IMR-90 (cell line): ENCODE measurements at regions not wholly inside any gene's neighbourhood (a gene's known extent, or its start where the extent isn't known, plus 50 kb on each side); places are given as distances from the start of the nearest gene placed in this dataset.

Experiments used
- ATAC-seq: fragments of 200-7000 bp; cut with Tn5 transposase; 2 replicates; pipeline ENCODE4 v1.9.1; 2020; ENCODE audit warnings: low read depth, mild to moderate bottlenecking, moderate library complexity
- BruUV-seq: library from RNA; stranded (reverse); fragments of 400-500 nt; replicated peaks from 2 replicates; lab custom pipeline; 2021; lab: Mats Ljungman, UMichigan
- CTCF ChIA-PET: fragments of 300-600 bp; formaldehyde crosslinking; extraction: SDS; loops from one replicate; lab custom pipeline; 2021; ENCODE audit warnings: antibody characterized with exemption; lab: Yijun Ruan, JAX
- POLR2A ChIA-PET: fragments of 300-600 bp; sonication (Branson Sonifier 250); formaldehyde crosslinking; loops from one replicate; lab custom pipeline; 2022; ENCODE audit warnings: antibody characterized with exemption; ENCODE audit not compliant: unreplicated experiment; lab: Charles Lee
- DNase-seq: peaks from one replicate; pipeline ENCODE4 v3.0.0; 2013
- H2AFZ ChIP-seq: replicated peaks from 2 replicates; pipeline ENCODE3; 2013; ENCODE audit warnings: low read length, mild to moderate bottlenecking; ENCODE audit not compliant: poor library complexity
- H2AK5ac ChIP-seq: 2 replicates; pipeline ENCODE4 v1.6.1; 2013; ENCODE audit warnings: low read depth, low read length, inconsistent platforms
- H2AK9ac ChIP-seq: replicated peaks from 2 replicates; pipeline ENCODE3; 2013; ENCODE audit warnings: mild to moderate bottlenecking, low read depth, low read length, moderate library complexity; ENCODE audit not compliant: poor library complexity
- H2BK120ac ChIP-seq: 2 replicates; pipeline ENCODE4 v1.6.1; 2013; ENCODE audit warnings: low read depth, low read length, inconsistent platforms
- H2BK15ac ChIP-seq: 3 replicates; pipeline ENCODE4 v1.6.1; 2013; ENCODE audit warnings: low read depth, low read length, inconsistent platforms
- H2BK20ac ChIP-seq: 2 replicates; pipeline ENCODE4 v1.6.1; 2013; ENCODE audit warnings: low read depth, mild to moderate bottlenecking, inconsistent platforms, low read length, moderate library complexity
- H2BK5ac ChIP-seq: 2 replicates; pipeline ENCODE4 v1.6.1; 2013; ENCODE audit warnings: mild to moderate bottlenecking, low read depth, low read length, inconsistent platforms; ENCODE audit not compliant: poor library complexity, severe bottlenecking
- H3K14ac ChIP-seq: replicated peaks from 2 replicates; pipeline ENCODE4 v1.6.1; 2013; ENCODE audit warnings: low read depth, low read length, inconsistent platforms
- H3K18ac ChIP-seq: 2 replicates; pipeline ENCODE4 v1.6.1; 2013; ENCODE audit warnings: low read depth, low read length, control low read depth
- H3K23ac ChIP-seq: 2 replicates; pipeline ENCODE4 v1.6.1; 2013; ENCODE audit warnings: low read depth, low read length, inconsistent platforms
- H3K27ac ChIP-seq: 2 replicates; pipeline ENCODE4 v1.5.1; 2013; ENCODE audit warnings: mild to moderate bottlenecking, control low read depth, low read length; ENCODE audit not compliant: insufficient read depth
- H3K27me3 ChIP-seq: 2 replicates; pipeline ENCODE4 v1.6.1; 2013; ENCODE audit warnings: low read length; ENCODE audit not compliant: control insufficient read depth, insufficient read depth
- H3K36me3 ChIP-seq: 2 replicates; pipeline ENCODE4 v1.6.1; 2013; ENCODE audit warnings: low read length, mixed read lengths; ENCODE audit not compliant: control insufficient read depth, insufficient read depth
- H3K4ac ChIP-seq: 2 replicates; pipeline ENCODE4 v1.6.1; 2013; ENCODE audit warnings: low read depth, low read length, inconsistent platforms
- H3K4me1 ChIP-seq: 2 replicates; pipeline ENCODE4 v1.6.1; 2013; ENCODE audit warnings: low read length, mixed read lengths; ENCODE audit not compliant: control insufficient read depth, insufficient read depth
- H3K4me2 ChIP-seq: 2 replicates; pipeline ENCODE4 v1.6.1; 2013; ENCODE audit warnings: low read depth, mild to moderate bottlenecking, control low read depth, low read length, moderate library complexity
- H3K4me3 ChIP-seq: 2 replicates; pipeline ENCODE4 v1.5.1; 2013; ENCODE audit warnings: low read depth, mild to moderate bottlenecking, control low read depth, low read length, moderate library complexity; ENCODE audit not compliant: insufficient read depth
- H3K56ac ChIP-seq: 2 replicates; pipeline ENCODE4 v1.6.1; 2013; ENCODE audit warnings: low read length, inconsistent platforms; ENCODE audit not compliant: insufficient read depth; ENCODE audit errors: extremely low read depth
- H3K79me1 ChIP-seq, 2 experiments: 2 replicates each; pipeline ENCODE4 v1.6.1; 2013; ENCODE audit warnings: low read length in 2 of 2, inconsistent platforms in 1 of 2, low read depth in 1 of 2
- H3K9ac ChIP-seq: 2 replicates; pipeline ENCODE4 v1.6.1; 2013; ENCODE audit warnings: low read depth, low read length, control low read depth
- H3K9me1 ChIP-seq: 2 replicates; pipeline ENCODE4 v1.6.1; 2013; ENCODE audit warnings: low read length, inconsistent platforms; ENCODE audit not compliant: insufficient read depth
- H3K9me3 ChIP-seq: 2 replicates; pipeline ENCODE4 v1.6.1; 2013; ENCODE audit warnings: low read length; ENCODE audit not compliant: control insufficient read depth, insufficient read depth
- H4K20me1 ChIP-seq: 2 replicates; pipeline ENCODE4 v1.6.1; 2013; ENCODE audit warnings: low read length, inconsistent platforms; ENCODE audit not compliant: insufficient read depth
- H4K5ac ChIP-seq: 2 replicates; pipeline ENCODE4 v1.6.1; 2013; ENCODE audit warnings: mild to moderate bottlenecking, low read depth, low read length, control low read depth
- H4K8ac ChIP-seq, 2 experiments: 2 replicates each; pipeline ENCODE4 v1.6.1; 2013; ENCODE audit warnings: low read depth in 2 of 2, low read length in 2 of 2, control low read depth in 1 of 2, inconsistent platforms in 1 of 2
- H4K91ac ChIP-seq: 2 replicates; pipeline ENCODE4 v1.6.1; 2013; ENCODE audit warnings: low read depth, low read length, inconsistent platforms; ENCODE audit not compliant: insufficient read depth
- BHLHE40 ChIP-seq: fragments of 150-350 bp; IDR thresholded peaks from 2 replicates; pipeline ENCODE4 v1.6.1; 2016; ENCODE audit warnings: mild to moderate bottlenecking, low read depth, low read length
- CHD1 ChIP-seq: IDR thresholded peaks from 2 replicates; pipeline ENCODE4 v1.6.1; 2012; ENCODE audit warnings: low read depth, low read length, improper control_type of control experiment
- MAFK ChIP-seq: IDR thresholded peaks from 2 replicates; pipeline ENCODE4 v1.6.1; 2012; ENCODE audit warnings: low read depth, low read length, improper control_type of control experiment
- RAD21 ChIP-seq: IDR thresholded peaks from 2 replicates; pipeline ENCODE4 v1.6.1; 2012; ENCODE audit warnings: low read length, improper control_type of control experiment
- RCOR1 ChIP-seq: IDR thresholded peaks from 2 replicates; pipeline ENCODE4 v1.6.1; 2012; ENCODE audit warnings: mild to moderate bottlenecking, low read length, improper control_type of control experiment; ENCODE audit not compliant: insufficient replicate concordance
- WGBS, 2 experiments: methylation state at CpG; one replicate each; pipeline versions ENCODE4 v1.1.5 to v1.1.7; 2013; ENCODE audit warnings: missing lambda C conversion rate in 2 of 2; ENCODE audit not compliant: insufficient read length in 1 of 2; ENCODE audit errors: extremely low coverage in 2 of 2; 5-methylcytosine and 5-hydroxymethylcytosine counted together
- dilution Hi-C: fragments of 300-500 bp; cut with HindIII; formaldehyde crosslinking; loops from one replicate; pipeline ENCODE4 v1.14.3; 2018; ENCODE audit warnings: low sequenced_read_pairs; ENCODE audit not compliant: unreplicated experiment
- in situ Hi-C: fragments of 300-500 bp; cut with MboI; formaldehyde crosslinking; loops from 3 replicates; pipeline ENCODE4 v1.14.3; 2019; ENCODE audit warnings: low sequenced_read_pairs, inconsistent platforms, mixed read lengths
- intact Hi-C: fragments of 100-400 bp; cut with micrococcal nuclease; formaldehyde crosslinking; loops from 2 replicates; pipeline ENCODE4 v1.10.0; 2022
- TF ChIP-seq, protein P1 (sequence below): conservative IDR thresholded peaks from 2 replicates; pipeline ENCODE4 v1.5.1; 2012; ENCODE audit warnings: mild to moderate bottlenecking, low read depth, low read length, improper control_type of control experiment

DNA sequence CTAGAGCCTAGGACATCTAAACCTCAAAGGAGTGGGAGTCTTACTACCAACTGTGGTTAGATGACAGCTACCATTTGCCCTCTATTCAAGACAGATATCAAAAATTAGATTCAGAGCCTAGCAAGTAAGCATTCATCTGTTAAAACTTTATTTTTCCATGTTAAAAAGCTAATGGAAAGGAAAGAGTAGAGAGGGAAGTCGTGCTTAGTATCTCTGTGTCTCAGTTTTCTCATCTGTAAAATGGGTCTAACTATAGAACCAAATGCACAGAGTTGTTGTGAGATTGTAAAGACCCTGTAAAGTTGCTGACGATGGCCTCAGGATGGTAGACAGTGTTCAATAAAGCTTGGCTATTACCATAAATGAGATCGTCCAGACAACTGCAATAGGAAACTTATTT is 428.5 kb upstream of the RUNX1 start:
- CTCF ChIA-PET, result interaction anchor here (1.3 kb wide), 1 partner anchor 588 kb away, joined by 3 read pairs; no protein-coding TSS in a partner anchor
- peak overlapping the region; percentile 47 for H4K91ac ChIP-seq

More for the DNA sequence above, 428.5 kb upstream of the RUNX1 start:
- Histone ChIP-seq H2BK20ac (peak overlapping the region; percentile 97), H2AK9ac (no peak overlapping the region), H4K8ac (peak overlapping the region; percentile 27 to 30; a peak in 2 of 4 replicates), H3K4me1 (peaks cover 14% of the 10 kb centered on the region), H2AFZ (no peak overlapping the region), H3K79me1 (no peaks in the 10 kb centered on the region), H3K27ac (peak overlapping the region; percentile 77; the same call in 1 of the 2 replicates), H3K9me3 (no peaks in the 10 kb centered on the region), H3K9ac (no peak overlapping the region), H3K56ac (no peak overlapping the region), H2BK15ac (peak overlapping the region; percentile 99; the same call in 2 of the 3 replicates), H3K27me3 (no peaks in the 10 kb centered on the region), H4K5ac (peak overlapping the region; percentile 59; the same call in 1 of the 2 replicates), H3K23ac (peak overlapping the region; percentile 59; the same call in 1 of the 2 replicates), H3K9me1 (peaks cover 6% of the 10 kb centered on the region), H3K18ac (peak overlapping the region; percentile 90), H3K4me2 (peak overlapping the region; percentile 70; the same call in 1 of the 2 replicates), H2BK120ac (peak overlapping the region; percentile 94), H2BK5ac (peak overlapping the region; percentile 98), H3K14ac (peak overlapping the region; percentile 39), H4K20me1 (no peaks in the 10 kb centered on the region), H3K36me3 (no peaks in the 10 kb centered on the region), H3K4me3 (no peak overlapping the region), H3K4ac (peak overlapping the region; percentile 93), H2AK5ac (peak overlapping the region; percentile 41; the same call in 1 of the 2 replicates)
- BruUV-seq, result no TSS peak
- no peak for ATAC-seq
- POLR2A ChIA-PET, result no interaction called here
- no peak for DNase-seq
- dilution Hi-C loops (no loop called here), intact Hi-C loops (loop anchor here (5.0 kb wide), 1 partner anchor 590 kb away; no protein-coding TSS in a partner anchor), in situ Hi-C loops (no loop called here)
- WGBS, 2 experiments, result 100% methylated on average over 1 of the region's 3 CpGs; no CpG with 5 or more reads in 1 of the 2 experiments
- TF ChIP-seq BHLHE40 (no peak), RAD21 (no peak), RCOR1 (no peak), MAFK (no peak), CHD1 (no peak)
- TF ChIP-seq, protein P1, sequence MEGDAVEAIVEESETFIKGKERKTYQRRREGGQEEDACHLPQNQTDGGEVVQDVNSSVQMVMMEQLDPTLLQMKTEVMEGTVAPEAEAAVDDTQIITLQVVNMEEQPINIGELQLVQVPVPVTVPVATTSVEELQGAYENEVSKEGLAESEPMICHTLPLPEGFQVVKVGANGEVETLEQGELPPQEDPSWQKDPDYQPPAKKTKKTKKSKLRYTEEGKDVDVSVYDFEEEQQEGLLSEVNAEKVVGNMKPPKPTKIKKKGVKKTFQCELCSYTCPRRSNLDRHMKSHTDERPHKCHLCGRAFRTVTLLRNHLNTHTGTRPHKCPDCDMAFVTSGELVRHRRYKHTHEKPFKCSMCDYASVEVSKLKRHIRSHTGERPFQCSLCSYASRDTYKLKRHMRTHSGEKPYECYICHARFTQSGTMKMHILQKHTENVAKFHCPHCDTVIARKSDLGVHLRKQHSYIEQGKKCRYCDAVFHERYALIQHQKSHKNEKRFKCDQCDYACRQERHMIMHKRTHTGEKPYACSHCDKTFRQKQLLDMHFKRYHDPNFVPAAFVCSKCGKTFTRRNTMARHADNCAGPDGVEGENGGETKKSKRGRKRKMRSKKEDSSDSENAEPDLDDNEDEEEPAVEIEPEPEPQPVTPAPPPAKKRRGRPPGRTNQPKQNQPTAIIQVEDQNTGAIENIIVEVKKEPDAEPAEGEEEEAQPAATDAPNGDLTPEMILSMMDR, result no peak
